Osteocyte (in vitro differentiated cells): ENCODE measurements at regions not wholly inside any gene's neighbourhood (a gene's known extent, or its start where the extent isn't known, plus 50 kb on each side); places are given as distances from the start of the nearest gene placed in this dataset.

Experiments
- DNase-seq: peaks from one replicate; pipeline ENCODE4 v3.0.0; 2021; ENCODE audit warnings: mixed read lengths; ENCODE audit not compliant: unreplicated experiment; ENCODE audit errors: extremely low spot score
- H3K27ac Mint-ChIP-seq: one replicate; pipeline ENCODE4 v1.8.0; 2021; ENCODE audit warnings: mild to moderate bottlenecking, mixed read lengths; ENCODE audit not compliant: unreplicated experiment
- H3K27me3 Mint-ChIP-seq: one replicate; pipeline ENCODE4 v1.8.0; 2021; ENCODE audit warnings: mixed read lengths; ENCODE audit not compliant: unreplicated experiment
- H3K36me3 Mint-ChIP-seq: one replicate; pipeline ENCODE4 v1.8.0; 2021; ENCODE audit warnings: mixed read lengths; ENCODE audit not compliant: unreplicated experiment
- H3K4me1 Mint-ChIP-seq: one replicate; pipeline ENCODE4 v1.8.0; 2021; ENCODE audit warnings: mixed read lengths; ENCODE audit not compliant: unreplicated experiment
- H3K4me3 Mint-ChIP-seq: one replicate; pipeline ENCODE4 v1.8.0; 2021; ENCODE audit warnings: mild to moderate bottlenecking, moderate library complexity, mixed read lengths; ENCODE audit not compliant: unreplicated experiment
- H3K9me3 Mint-ChIP-seq: one replicate; pipeline ENCODE4 v1.8.0; 2021; ENCODE audit warnings: mixed read lengths; ENCODE audit not compliant: unreplicated experiment
- CTCF ChIP-seq: fragments of 200-600 bp; sonication (generic); IDR thresholded peaks from 2 replicates; pipeline ENCODE4 v1.5.0; 2021; ENCODE audit warnings: antibody characterized with exemption, mild to moderate bottlenecking, moderate library complexity

- Mint-ChIP-seq H3K27ac (no peak overlapping the region), H3K27me3 (peaks cover 25% of the 10 kb centered on the region), H3K4me1 (peaks cover 4% of the 10 kb centered on the region), H3K9me3 (peaks cover 4% of the 10 kb centered on the region), H3K4me3 (no peak overlapping the region), H3K36me3 (no peaks in the 10 kb centered on the region)
- no peak for DNase-seq
- no peak for TF ChIP-seq CTCF
Measured at GRCh38 chr6:104484626-104485025, 375.1 kb downstream of the HACE1 start.

- H3K36me3 Mint-ChIP-seq: no peaks in the 10 kb centered on the region
- H3K9me3 Mint-ChIP-seq: peaks cover 3% of the 10 kb centered on the region
- peaks cover 4% of the 10 kb centered on the region for H3K4me1 Mint-ChIP-seq
- peaks cover 25% of the 10 kb centered on the region for H3K27me3 Mint-ChIP-seq
- H3K4me3 Mint-ChIP-seq: no peak overlapping the region
- no peak overlapping the region for H3K27ac Mint-ChIP-seq
- no peak for TF ChIP-seq CTCF
- no peak for DNase-seq
Measured at GRCh38 chr6:104484191-104484590, 375.5 kb downstream of the HACE1 start.

- Mint-ChIP-seq H3K27ac (no peak overlapping the region), H3K36me3 (no peaks in the 10 kb centered on the region), H3K4me3 (no peak overlapping the region), H3K9me3 (no peaks in the 10 kb centered on the region), H3K4me1 (peaks cover 4% of the 10 kb centered on the region), H3K27me3 (peaks cover 25% of the 10 kb centered on the region)
- DNase-seq: no peak
- TF ChIP-seq CTCF: peak; percentile 74
Measured at GRCh38 chr6:104483225-104483834, 376.4 kb downstream of the HACE1 start.

GRCh38 chr6:104477569-104477968 is 382.1 kb downstream of the HACE1 start:
- TF ChIP-seq CTCF: no peak
- Mint-ChIP-seq H3K4me3 (no peak overlapping the region), H3K36me3 (no peaks in the 10 kb centered on the region), H3K4me1 (peaks cover 1% of the 10 kb centered on the region), H3K27ac (no peak overlapping the region), H3K27me3 (peaks cover 9% of the 10 kb centered on the region), H3K9me3 (no peaks in the 10 kb centered on the region)
- no peak for DNase-seq

GRCh38 chr6:104473021-104473429 is 386.7 kb downstream of the HACE1 start:
- Mint-ChIP-seq H3K36me3 (no peaks in the 10 kb centered on the region), H3K4me1 (peaks cover 16% of the 10 kb centered on the region), H3K27me3 (peaks cover 7% of the 10 kb centered on the region), H3K27ac (no peak overlapping the region), H3K9me3 (peaks cover 4% of the 10 kb centered on the region), H3K4me3 (no peak overlapping the region)
- TF ChIP-seq CTCF: no peak
- no peak for DNase-seq
